Activated CD8-positive, alpha-beta memory T cell treated with anti-CD3 and anti-CD28 coated beads for 4 hours (primary cell): ENCODE measurements at regions not wholly inside any gene's neighbourhood (a gene's known extent, or its start where the extent isn't known, plus 50 kb on each side); places are given as distances from the start of the nearest gene placed in this dataset.
"Not testable (repeated sequence)": the region's sequence is repeated elsewhere in the genome, so short reads cannot be mapped to it uniquely, and the experiment has no call there.

ENCODE experiments used
- DNase-seq, 2 donors: peaks; one replicate each; pipeline ENCODE4 v3.0.0-alpha.2; 2020; ENCODE audit warnings: low read depth in 2 of 2

GRCh38 chr4:123026015-123026414 is 103.6 kb upstream of the NUDT6 start:
- not testable (repeated sequence) for DNase-seq

- no peak for DNase-seq
Measured at GRCh38 chr4:123031664-123032063, 109.3 kb upstream of the NUDT6 start.

- no peak for DNase-seq
Measured at GRCh38 chr4:123034023-123034422, 111.6 kb upstream of the NUDT6 start.

- no peak for DNase-seq
Measured at GRCh38 chr4:123035239-123035638, 112.8 kb upstream of the NUDT6 start.

GRCh38 chr4:123037804-123038203 is 115.4 kb upstream of the NUDT6 start:
- DNase-seq = no peak

- DNase-seq = no peak
Measured at GRCh38 chr4:123042095-123042494, 119.7 kb upstream of the NUDT6 start.

- DNase-seq = no peak
Measured at GRCh38 chr4:123043013-123043412, 120.6 kb upstream of the NUDT6 start.

- DNase-seq = no peak
Measured at GRCh38 chr4:123043793-123044425, 121.5 kb upstream of the NUDT6 start.

GRCh38 chr4:123046096-123046495 is 123.7 kb upstream of the NUDT6 start:
- DNase-seq = no peak

- no peak for DNase-seq
Measured at GRCh38 chr4:123050018-123050417, 127.6 kb upstream of the NUDT6 start.

- DNase-seq = no peak
Measured at GRCh38 chr4:123052007-123052406, 129.6 kb upstream of the NUDT6 start.

GRCh38 chr4:123055943-123056342 is 133.5 kb upstream of the NUDT6 start:
- DNase-seq = no peak

- DNase-seq = no peak
Measured at GRCh38 chr4:123060039-123060770, 137.8 kb upstream of the NUDT6 start.

- DNase-seq = no peak
Measured at GRCh38 chr4:123064390-123064789, 142.0 kb upstream of the NUDT6 start.

- no peak for DNase-seq
Measured at GRCh38 chr4:123068081-123068480, 145.7 kb upstream of the NUDT6 start.

- no peak for DNase-seq
Measured at GRCh38 chr4:123072060-123072459, 149.7 kb upstream of the NUDT6 start.

- DNase-seq = no peak
Measured at GRCh38 chr4:123073650-123074049, 151.3 kb upstream of the NUDT6 start.

- DNase-seq = no peak
Measured at GRCh38 chr4:123077330-123077729, 154.9 kb upstream of the NUDT6 start.

- no peak for DNase-seq
Measured at GRCh38 chr4:123081971-123082370, 159.6 kb upstream of the NUDT6 start.

GRCh38 chr4:123083646-123084045 is 161.2 kb upstream of the NUDT6 start:
- DNase-seq = no peak

- DNase-seq = no peak
Measured at GRCh38 chr4:123088501-123088900, 166.1 kb upstream of the NUDT6 start.

GRCh38 chr4:123090886-123091285 is 168.5 kb upstream of the NUDT6 start:
- DNase-seq = no peak

- no peak for DNase-seq
Measured at GRCh38 chr4:123092586-123092985, 170.2 kb upstream of the NUDT6 start.

GRCh38 chr4:123093236-123093635 is 170.8 kb upstream of the NUDT6 start:
- no peak for DNase-seq
